ENCODE measurements at regions not wholly inside any gene's neighbourhood (a gene's known extent, or its start where the extent isn't known, plus 50 kb on each side); places are given as distances from the start of the nearest gene placed in this dataset.

DNA sequence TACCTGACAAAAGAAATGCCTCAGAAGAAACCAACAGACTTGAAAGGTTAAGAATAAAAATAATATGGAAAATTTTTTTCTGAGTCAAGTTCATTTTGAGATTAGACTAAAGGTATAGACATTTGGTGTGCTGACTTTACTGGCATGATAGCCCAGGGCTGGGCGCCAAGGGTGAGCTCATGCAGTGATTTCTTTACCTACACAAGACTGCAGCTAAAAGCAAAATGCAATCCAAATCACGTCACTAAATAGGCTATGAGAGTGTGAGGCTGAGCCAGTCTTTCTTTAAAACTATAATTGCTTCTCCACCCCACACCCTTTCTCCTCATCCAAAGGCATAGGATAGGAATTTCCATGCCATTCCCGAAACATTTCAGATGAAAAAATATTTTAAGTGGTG, 196.5 kb downstream of the FAM76B start:
- TF ChIP-seq POLR2AphosphoS5 (IDR thresholded peaks at IDR 0.05; ENCODE audit: borderline replicate concordance, low read depth, low read length) (no peak), EZH2 (IDR thresholded peaks at IDR 0.05) (no peak), FOXP2 (optimal IDR thresholded peaks at IDR 0.05; ENCODE audit: control extremely low read depth, extremely low read length, insufficient read depth) (no peak)

All from SK-N-MC (cell line).